Gastroesophageal sphincter (tissue), 4 donors: ENCODE measurements at regions not wholly inside any gene's neighbourhood (a gene's known extent, or its start where the extent isn't known, plus 50 kb on each side); places are given as distances from the start of the nearest gene placed in this dataset.
A peak's percentile ranks its signal among the peaks of the same experiment; 100 is the strongest.
"Not testable (repeated sequence)": the region's sequence is repeated elsewhere in the genome, so short reads cannot be mapped to it uniquely, and the experiment has no call there.

Experiments used
- ATAC-seq: fragments of 150-250 bp; one replicate; pipeline ENCODE4 v1.9.1; 2016; ENCODE audit warnings: mild to moderate bottlenecking, moderate library complexity
- H3K27ac ChIP-seq, 4 donors: fragments of 200-600 bp; sonication (generic) in 3 of 4; 1 replicate in 3 of 4; 2 replicates in 1 of 4; pipeline ENCODE4 v1.5.1; 2016 to 2019
- H3K27me3 ChIP-seq: fragments of 200-600 bp; sonication (generic); one replicate; pipeline ENCODE4 v1.5.1; 2019
- H3K36me3 ChIP-seq, 2 donors: fragments of 200-600 bp; sonication (generic); one replicate each; pipeline ENCODE4 v1.5.1; 2019; ENCODE audit warnings: control low read depth in 1 of 2
- H3K4me1 ChIP-seq, 3 donors: fragments of 200-600 bp; sonication (generic); 1 replicate in 2 of 3; 2 replicates in 1 of 3; pipeline ENCODE4 v1.5.1; 2016 to 2019; ENCODE audit warnings: control low read depth in 2 of 3
- H3K4me3 ChIP-seq, 2 donors: fragments of 200-600 bp; sonication (generic); one replicate each; pipeline ENCODE4 v1.5.1; 2019; ENCODE audit warnings: mild to moderate bottlenecking in 1 of 2, moderate library complexity in 1 of 2
- H3K9me3 ChIP-seq, 3 donors: fragments of 200-600 bp; sonication (generic); one replicate each; pipeline ENCODE4 v1.5.1; 2017 to 2019; ENCODE audit warnings: control low read depth in 2 of 3
- CTCF ChIP-seq, 4 experiments: fragments of 200-600 bp in 2 of 4; fragments of 450-650 bp in 2 of 4; sonication (generic) in 1 of 4; IDR thresholded peaks; one replicate each; pipeline ENCODE4 v1.5.1; 2017 to 2019; ENCODE audit warnings: antibody characterized with exemption in 4 of 4, mild to moderate bottlenecking in 2 of 4, moderate library complexity in 2 of 4
- EP300 ChIP-seq: sonication (generic); formaldehyde crosslinking; IDR thresholded peaks from one replicate; pipeline ENCODE4 v1.6.1; 2017; ENCODE audit warnings: antibody characterized with exemption, mild to moderate bottlenecking
- POLR2A ChIP-seq, 2 donors: fragments of 450-650 bp; IDR thresholded peaks; one replicate each; pipeline ENCODE4 v1.6.1; 2017; ENCODE audit warnings: antibody characterized with exemption in 2 of 2, mild to moderate bottlenecking in 2 of 2, moderate library complexity in 1 of 2
- POLR2AphosphoS5 ChIP-seq: sonication (generic); formaldehyde crosslinking; IDR thresholded peaks from one replicate; pipeline ENCODE4 v1.6.1; 2017; ENCODE audit warnings: antibody characterized with exemption
- WGBS, 2 donors: methylation state at CpG; one replicate each; pipeline ENCODE4 v1.1.5; 2018; ENCODE audit warnings: low coverage in 1 of 2; 5-methylcytosine and 5-hydroxymethylcytosine counted together

GRCh38 chr12:93093243-93093642 is 164.1 kb upstream of the EEA1 start:
- WGBS, 2 donors: 83 to 88% methylated on average over 3 of the region's 3 CpGs

GRCh38 chr12:93094222-93094621 is 165.1 kb upstream of the EEA1 start:
- not testable (repeated sequence) for H3K36me3 ChIP-seq, ATAC-seq, H3K4me1 ChIP-seq, H3K9me3 ChIP-seq, H3K27ac ChIP-seq, H3K27me3 ChIP-seq, H3K4me3 ChIP-seq
- 71 to 91% methylated on average over 5 to 7 of the region's 9 CpGs for WGBS, 2 donors

More at GRCh38 chr12:93093243-93093642, 164.1 kb upstream of the EEA1 start:
- Histone ChIP-seq H3K27ac (no peak overlapping the region), H3K4me3 (no peak overlapping the region), H3K36me3 (no peaks in the 10 kb centered on the region), H3K4me1 (no peaks in the 10 kb centered on the region), H3K27me3 (no peaks in the 10 kb centered on the region), H3K9me3 (no peaks in the 10 kb centered on the region)
- ATAC-seq: no peak
- TF ChIP-seq EP300: no peak
- TF ChIP-seq POLR2A (IDR thresholded peaks at IDR 0.05): no peak
- no peak for TF ChIP-seq CTCF (IDR thresholded peaks at IDR 0.05)
- no peak for TF ChIP-seq POLR2AphosphoS5

- no peak overlapping the region for H3K27ac ChIP-seq
- no peak for TF ChIP-seq CTCF (IDR thresholded peaks at IDR 0.05)
- TF ChIP-seq EP300: no peak
- TF ChIP-seq POLR2A (IDR thresholded peaks at IDR 0.05): no peak
- no peak for TF ChIP-seq POLR2AphosphoS5
- H3K4me1 ChIP-seq: peaks cover 0 to 4% (median 0%) of the 10 kb centered on the region in 3 donors
- H3K36me3 ChIP-seq: no peaks in the 10 kb centered on the region
- ATAC-seq: no peak
- H3K4me3 ChIP-seq: no peak overlapping the region
- H3K27me3 ChIP-seq: no peaks in the 10 kb centered on the region
- 92 to 100% methylated on average over 3 to 6 of the region's 7 CpGs for WGBS, 2 donors
- H3K9me3 ChIP-seq: no peaks in the 10 kb centered on the region
Observed at GRCh38 chr12:93094988-93095737, 166.1 kb upstream of the EEA1 start.

- Histone ChIP-seq H3K27me3 (no peaks in the 10 kb centered on the region), H3K27ac (no peak overlapping the region), H3K9me3 (no peaks in the 10 kb centered on the region), H3K4me3 (no peak overlapping the region), H3K36me3 (no peaks in the 10 kb centered on the region), H3K4me1 (peaks cover 0 to 25% (median under 1%) of the 10 kb centered on the region in 3 donors)
- TF ChIP-seq POLR2AphosphoS5 (no peak), EP300 (no peak), CTCF (IDR thresholded peaks at IDR 0.05) (no peak), POLR2A (IDR thresholded peaks at IDR 0.05) (no peak)
- ATAC-seq: no peak
Observed at GRCh38 chr12:93097417-93097816, 168.3 kb upstream of the EEA1 start.

GRCh38 chr12:93098077-93098476 is 169.0 kb upstream of the EEA1 start:
- H3K36me3 ChIP-seq: no peaks in the 10 kb centered on the region
- no peak for ATAC-seq
- peak overlapping the region in 2 of 4 donors; percentile 5 to 14 for H3K27ac ChIP-seq
- H3K4me1 ChIP-seq: peaks cover 0 to 30% (median 5%) of the 10 kb centered on the region in 3 donors
- no peaks in the 10 kb centered on the region for H3K9me3 ChIP-seq
- no peaks in the 10 kb centered on the region for H3K27me3 ChIP-seq
- TF ChIP-seq EP300 (no peak), POLR2AphosphoS5 (no peak), CTCF (IDR thresholded peaks at IDR 0.05) (peak; percentile 19 to 43 (median 29))
- WGBS, 2 donors: 59 to 61% methylated on average over 2 of the region's 2 CpGs
- H3K4me3 ChIP-seq: no peak overlapping the region
